CD4-positive, alpha-beta T cell treated with Interleukin-10 for 1 hour (primary cell): ENCODE measurements at regions not wholly inside any gene's neighbourhood (a gene's known extent, or its start where the extent isn't known, plus 50 kb on each side); places are given as distances from the start of the nearest gene placed in this dataset.

ENCODE experiments used
- DNase-seq: peaks from one replicate; pipeline ENCODE4 v3.0.0-alpha.2; 2020

GRCh38 chr13:99658261-99658991 is 157.2 kb downstream of the TM9SF2 start:
- DNase-seq: peak; percentile 72

GRCh38 chr13:99657848-99658260 is 156.6 kb downstream of the TM9SF2 start:
- DNase-seq: peak; percentile 36

- DNase-seq: peak; percentile 73
Observed at GRCh38 chr13:99656844-99657381, 155.6 kb downstream of the TM9SF2 start.

GRCh38 chr13:99656092-99656745 is 154.9 kb downstream of the TM9SF2 start:
- peak; percentile 87 for DNase-seq

- DNase-seq: peak; percentile 15
Observed at GRCh38 chr13:99655351-99656091, 154.2 kb downstream of the TM9SF2 start.

GRCh38 chr13:99654076-99654475 is 152.8 kb downstream of the TM9SF2 start:
- DNase-seq: no peak

- DNase-seq: no peak
Observed at GRCh38 chr13:99653526-99653925, 152.3 kb downstream of the TM9SF2 start.

GRCh38 chr13:99652901-99653300 is 151.6 kb downstream of the TM9SF2 start:
- DNase-seq: no peak

GRCh38 chr13:99652141-99652540 is 150.9 kb downstream of the TM9SF2 start:
- no peak for DNase-seq

GRCh38 chr13:99651016-99651415 is 149.7 kb downstream of the TM9SF2 start:
- no peak for DNase-seq

- no peak for DNase-seq
Observed at GRCh38 chr13:99650410-99650809, 149.1 kb downstream of the TM9SF2 start.

- DNase-seq: no peak
Observed at GRCh38 chr13:99648927-99649326, 147.7 kb downstream of the TM9SF2 start.

GRCh38 chr13:99648066-99648665 is 146.9 kb downstream of the TM9SF2 start:
- no peak for DNase-seq

GRCh38 chr13:99647596-99647985 is 146.3 kb downstream of the TM9SF2 start:
- no peak for DNase-seq

- no peak for DNase-seq
Observed at GRCh38 chr13:99646866-99647595, 145.8 kb downstream of the TM9SF2 start.

- DNase-seq: no peak
Observed at GRCh38 chr13:99642841-99643240, 141.6 kb downstream of the TM9SF2 start.

GRCh38 chr13:99642006-99642405 is 140.7 kb downstream of the TM9SF2 start:
- DNase-seq: no peak

GRCh38 chr13:99640260-99640659 is 139.0 kb downstream of the TM9SF2 start:
- DNase-seq: no peak

- DNase-seq: no peak
Observed at GRCh38 chr13:99639126-99639525, 137.9 kb downstream of the TM9SF2 start.

- DNase-seq: no peak
Observed at GRCh38 chr13:99636728-99637353, 135.6 kb downstream of the TM9SF2 start.

GRCh38 chr13:99636306-99636705 is 135.0 kb downstream of the TM9SF2 start:
- DNase-seq: no peak

GRCh38 chr13:99634672-99635071 is 133.4 kb downstream of the TM9SF2 start:
- no peak for DNase-seq
